ENCODE measurements at regions not wholly inside any gene's neighbourhood (a gene's known extent, or its start where the extent isn't known, plus 50 kb on each side); places are given as distances from the start of the nearest gene placed in this dataset.

DNA sequence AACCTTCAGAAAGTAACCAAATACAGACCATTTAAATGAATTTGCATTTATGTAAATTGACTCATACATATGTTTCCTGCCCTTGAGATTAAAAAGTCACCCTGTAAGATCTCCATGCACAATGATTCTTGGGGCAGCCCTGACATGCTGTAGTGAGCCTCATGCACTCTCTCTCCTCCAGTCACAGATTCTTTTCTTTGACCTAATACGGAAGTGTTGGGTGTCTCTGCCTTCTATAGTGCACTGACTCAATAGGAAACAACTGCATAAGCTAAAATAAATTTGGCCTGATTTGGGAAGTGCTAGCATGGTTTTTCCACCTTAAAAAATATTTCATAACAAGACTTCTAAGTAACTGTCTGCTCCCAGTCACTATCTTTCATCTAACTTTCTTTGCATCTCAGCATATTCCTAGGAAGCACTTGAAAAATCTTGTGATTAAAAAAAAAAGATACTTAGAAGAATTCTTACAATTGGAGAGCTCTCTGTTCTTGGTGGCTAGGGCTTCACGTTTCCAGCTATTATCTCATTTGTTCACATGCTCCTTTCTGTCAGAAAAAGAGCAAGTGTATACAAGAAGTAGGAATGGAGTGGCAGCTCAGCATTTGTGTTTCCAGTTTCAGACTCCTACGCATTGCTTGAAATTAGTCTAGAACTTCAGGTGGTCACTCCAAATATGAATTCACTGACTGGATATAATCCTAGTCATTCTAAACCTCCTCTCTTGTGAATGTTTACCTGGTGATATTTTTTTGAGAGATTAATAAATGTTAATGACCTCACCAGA, 207.9 kb upstream of the COL8A1 start:
- DNase-seq, result no peak

DNA sequence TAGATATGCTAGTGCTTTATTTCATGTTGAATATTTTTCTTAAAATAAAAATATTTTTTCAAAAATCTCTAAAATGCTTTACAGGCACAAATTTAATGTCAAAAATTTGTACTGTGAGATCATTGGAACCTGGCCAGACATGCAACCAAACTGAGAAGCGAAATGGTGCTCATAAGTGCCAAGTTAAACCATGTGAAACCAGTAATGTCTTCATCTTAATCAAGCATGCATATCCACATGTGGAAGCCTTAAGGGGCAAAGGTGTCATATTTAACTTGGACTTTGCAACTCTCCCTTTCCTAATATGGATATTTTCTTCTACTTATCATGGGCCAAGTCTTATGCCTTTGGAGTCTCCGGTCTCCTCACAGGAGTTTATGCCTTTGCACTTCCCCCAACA, 208.9 kb upstream of the COL8A1 start:
- DNase-seq, result no peak

DNA sequence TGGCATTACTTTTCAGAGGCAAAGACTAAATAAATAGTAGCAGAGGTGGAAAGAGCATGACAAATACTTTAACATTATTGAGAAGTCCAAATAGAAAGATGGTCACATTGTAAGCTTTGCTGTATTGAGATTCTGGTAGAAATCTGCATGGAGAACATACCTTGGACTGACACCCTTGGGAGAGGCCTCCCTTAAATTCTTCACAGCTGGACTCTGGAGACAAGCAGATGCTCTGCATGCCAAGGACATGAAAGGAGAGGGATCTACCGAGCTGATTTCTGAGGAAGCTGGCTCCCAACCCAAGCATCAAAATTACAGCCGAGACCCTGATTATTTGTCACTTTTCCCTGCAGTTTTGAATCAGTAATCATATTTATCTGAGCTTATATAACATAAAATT, 212.5 kb upstream of the COL8A1 start:
- no peak for DNase-seq

DNA sequence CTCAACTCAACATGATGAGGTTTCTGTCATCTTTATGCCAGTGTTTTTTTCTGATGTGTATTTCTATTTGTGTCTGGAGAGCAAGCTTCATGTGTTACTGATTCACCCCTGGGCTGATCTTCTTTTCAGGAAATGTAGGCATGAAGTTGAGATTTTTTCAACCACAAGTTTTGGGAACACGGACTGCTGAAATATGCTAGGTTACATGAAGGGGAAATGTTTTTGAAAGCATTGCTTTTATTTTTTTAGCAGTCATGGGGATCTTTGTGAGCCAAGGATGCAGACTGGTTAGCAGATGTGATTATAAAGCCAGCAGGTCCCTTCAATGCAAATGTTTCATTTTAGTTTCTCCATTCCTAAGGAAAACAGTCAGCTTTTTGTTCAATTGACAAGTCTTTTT, 219.3 kb upstream of the COL8A1 start:
- no peak for DNase-seq

DNA sequence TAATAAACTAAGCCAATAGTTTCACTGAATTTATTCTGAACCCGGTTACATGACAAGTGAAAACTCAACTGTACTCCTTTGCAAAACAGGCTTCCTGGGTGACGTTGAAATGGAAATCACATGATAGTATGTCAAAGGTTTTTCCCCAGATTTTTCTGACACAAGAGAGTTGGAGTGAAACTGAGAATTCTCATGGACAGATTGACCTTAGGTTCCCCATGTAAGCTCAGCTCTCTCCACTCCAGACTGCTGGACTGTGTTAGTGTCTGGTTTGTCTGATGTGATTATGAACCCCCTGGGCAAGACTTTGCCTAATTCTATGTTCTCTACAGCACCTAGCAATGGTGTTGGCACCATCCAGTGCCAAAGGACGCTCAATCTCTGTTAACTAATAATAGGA, 219.7 kb upstream of the COL8A1 start:
- no peak for DNase-seq

DNA sequence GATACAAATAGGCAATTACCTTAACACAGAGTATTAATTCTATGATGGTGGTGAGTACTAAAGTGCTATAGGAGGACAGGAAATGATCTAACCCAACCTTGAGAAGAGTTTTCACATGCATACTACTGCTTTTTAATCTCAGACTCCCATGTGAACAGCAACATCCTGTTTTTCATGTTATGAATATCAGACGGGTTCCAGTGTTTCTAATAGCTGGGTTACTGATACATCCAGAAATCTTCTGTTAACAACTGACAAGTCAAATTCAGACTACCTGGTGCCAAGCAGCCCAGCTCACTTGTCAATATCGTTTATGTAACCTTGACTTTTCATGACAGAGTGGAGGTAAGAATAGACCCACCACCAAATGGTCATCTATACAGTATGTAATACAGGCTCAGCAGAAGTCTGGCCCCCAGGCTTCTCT, 220.2 kb upstream of the COL8A1 start:
- no peak for DNase-seq

DNA sequence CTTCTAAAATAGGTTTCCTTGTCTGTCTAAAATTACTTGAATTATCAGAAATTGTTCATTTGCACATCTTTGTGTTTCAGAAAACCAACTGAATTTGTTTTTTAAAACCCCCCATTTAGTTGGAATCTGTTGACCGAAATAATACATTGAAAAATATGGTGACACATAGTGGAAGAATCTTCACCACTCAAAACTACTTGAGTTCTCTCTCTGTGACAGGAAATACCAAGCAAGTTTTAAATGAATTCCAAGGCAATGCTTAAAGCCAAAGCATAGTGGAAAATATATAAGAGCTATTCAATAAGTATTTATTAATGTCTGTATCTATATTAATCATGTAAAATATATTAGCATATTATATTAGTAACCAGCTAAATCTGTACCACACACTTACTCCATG, 224.9 kb upstream of the COL8A1 start:
- no peak for DNase-seq

DNA sequence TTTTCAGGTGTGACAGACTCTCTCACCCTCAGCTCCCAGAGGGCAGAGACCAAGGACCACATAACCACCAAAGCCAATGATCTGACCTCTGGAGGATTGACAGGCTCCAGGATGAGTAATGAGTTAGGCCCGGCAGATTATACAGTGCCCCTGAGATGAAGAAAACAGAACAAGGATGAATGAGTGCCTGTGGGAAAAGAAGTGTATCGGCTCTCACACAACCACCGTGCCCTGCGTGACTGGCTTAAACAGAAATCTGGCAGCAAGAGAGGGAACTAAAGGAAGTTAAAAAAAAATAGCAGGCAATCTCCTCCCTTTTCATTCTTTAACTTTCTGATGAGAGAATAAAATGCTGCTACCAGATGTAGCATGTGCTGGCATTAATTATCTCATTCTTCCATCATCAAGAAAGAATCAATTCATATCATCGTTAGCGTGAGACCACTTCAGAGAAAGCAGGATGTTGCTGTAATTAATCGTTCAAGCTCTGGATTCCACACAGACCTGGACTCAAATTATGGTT, 227.5 kb upstream of the COL8A1 start:
- DNase-seq, result no peak

DNA sequence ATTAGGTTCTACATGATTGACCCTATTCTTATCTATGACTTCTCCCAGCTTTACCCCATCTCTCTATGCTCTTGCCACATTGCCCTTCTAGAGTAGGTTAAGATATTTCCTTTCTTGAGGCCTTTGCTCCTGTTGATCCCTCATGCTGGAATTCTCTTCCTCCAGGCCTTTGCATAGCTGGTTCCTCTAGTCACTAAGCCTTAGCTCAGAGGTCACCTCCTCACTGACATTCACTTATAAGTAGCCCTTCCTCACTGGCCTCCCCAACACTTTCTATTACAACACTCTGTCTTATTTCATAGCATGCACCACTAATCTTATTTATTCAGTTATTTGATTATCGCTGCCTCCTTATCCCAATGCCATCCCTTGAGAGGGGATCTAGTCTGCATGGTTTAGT, 228.4 kb upstream of the COL8A1 start:
- DNase-seq, result no peak

DNA sequence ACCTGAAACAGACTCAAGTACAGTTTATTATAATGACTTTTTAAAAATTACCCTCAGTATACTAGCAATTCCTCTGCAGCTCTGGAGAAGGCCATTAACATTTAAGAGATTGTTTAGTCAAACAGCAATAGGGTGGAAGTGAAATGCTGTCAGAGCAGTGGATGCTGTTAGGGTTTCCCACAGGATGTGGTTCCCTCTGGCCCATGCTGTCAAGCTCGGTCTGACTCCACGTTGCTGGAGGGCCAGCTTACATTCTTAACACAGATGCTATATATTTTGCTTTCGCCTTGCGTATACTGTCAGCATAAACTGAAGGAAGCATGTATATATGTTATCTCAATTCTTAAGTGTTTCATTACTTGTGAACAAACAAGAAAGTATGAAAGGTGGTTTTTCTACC, 231.1 kb upstream of the COL8A1 start:
- DNase-seq, result no peak

DNA sequence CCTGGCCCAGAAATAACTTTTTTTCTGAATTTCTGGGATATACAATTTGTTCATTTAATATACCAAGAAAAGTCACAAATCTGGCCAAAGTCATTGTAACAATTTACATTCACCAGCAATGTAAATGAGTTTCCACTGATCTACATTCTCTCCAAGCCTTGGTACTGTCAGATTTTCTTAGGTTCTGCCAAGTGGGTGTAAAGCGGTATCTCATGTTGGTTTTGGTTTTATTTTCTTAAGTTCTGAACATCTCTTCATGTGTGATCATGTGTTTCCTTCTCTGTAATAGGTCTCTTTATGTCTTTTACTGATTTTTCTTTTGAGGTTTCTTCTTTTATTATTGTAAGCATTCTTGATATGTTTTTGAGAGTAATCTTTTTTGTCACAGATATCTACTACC, 235.6 kb upstream of the COL8A1 start:
- DNase-seq, result no peak

DNA sequence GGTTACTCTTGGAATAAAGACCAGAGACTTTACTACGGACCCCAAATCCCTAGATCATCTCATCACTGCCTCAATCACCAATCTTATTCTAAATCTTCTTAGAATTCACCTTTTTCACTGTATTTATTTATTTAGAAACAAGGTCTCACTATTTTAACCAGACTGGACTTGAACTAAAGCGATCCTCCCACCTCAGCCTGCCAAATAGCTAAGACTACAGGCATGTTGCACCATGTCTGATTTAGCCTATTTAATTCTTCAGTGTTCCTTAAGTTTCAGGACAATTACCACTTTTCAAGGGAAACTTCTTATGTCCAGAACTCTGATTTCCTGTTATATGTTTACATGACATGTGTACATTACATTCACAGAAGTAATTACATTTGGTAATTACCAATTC, 238.0 kb upstream of the COL8A1 start:
- DNase-seq, result no peak

DNA sequence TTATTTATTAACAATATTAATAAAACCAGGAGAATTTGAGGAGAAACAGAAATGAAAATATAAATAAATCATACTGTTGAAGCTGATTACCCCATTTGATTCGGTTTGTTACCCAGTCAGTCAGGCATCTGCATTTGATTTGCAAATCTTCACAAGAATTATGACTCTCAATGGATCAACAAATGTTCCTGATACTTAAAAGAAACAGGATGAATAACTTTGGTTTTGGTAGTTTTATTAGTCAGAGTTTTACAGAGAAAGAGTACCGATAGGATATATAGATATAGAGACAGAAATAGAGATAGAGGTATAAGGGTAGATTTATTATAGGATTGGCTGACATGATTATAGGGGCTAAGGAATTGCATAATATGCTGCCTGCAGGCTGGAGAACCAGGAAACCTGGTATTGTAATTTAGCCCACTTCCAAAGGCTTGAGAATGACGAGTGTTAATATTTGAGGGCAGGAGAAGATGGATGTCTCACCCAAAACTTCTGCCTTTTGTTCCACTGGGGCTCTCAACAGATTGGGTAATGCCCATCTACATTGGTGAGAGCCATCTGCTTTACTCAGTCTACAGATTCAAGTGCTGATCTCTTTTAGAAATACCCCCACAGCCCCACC, 241.6 kb upstream of the COL8A1 start:
- no peak for DNase-seq

DNA sequence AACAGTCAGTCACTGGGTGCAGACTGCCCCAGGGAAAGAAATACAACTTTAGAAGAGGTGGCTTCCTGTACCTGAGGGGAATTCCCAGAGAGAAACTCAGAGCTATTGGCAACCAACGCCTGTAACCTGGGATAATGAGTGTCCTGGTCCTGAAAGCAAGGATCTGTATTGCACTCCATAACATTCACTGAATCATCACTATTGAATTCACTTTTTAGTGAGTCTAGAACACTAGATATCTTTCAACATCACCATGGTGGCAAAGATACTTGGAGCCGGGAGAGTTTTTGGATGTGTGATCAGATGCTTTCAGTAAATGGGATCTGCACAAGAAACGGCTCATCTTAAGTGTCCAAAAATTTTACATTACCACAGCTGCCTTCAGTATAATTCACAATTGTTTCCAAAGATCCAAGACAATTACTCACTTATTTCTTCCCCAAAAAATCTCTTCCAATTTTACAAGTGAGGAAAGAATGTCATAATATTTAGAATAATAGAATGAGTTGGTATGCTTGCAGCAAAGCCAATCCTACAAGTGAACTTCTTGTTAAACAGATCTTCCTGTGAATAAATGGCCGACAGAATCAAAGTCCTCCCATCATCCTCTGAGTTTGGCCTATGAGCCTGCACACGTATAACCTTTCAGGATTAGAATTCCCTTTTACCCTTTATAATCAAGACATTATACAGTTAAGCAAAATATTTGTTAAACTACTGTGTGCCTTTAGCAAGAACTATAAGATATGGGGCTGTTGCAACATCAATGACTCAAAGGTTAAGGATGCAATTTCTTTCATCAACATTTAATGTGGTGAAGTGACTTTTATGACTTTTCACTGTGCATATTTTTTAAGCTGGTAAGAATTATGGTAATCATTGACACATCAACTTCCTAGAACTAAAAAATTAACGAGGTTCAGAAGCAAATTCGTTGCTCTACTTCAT, 243.3 kb upstream of the COL8A1 start:
- no peak for DNase-seq

DNA sequence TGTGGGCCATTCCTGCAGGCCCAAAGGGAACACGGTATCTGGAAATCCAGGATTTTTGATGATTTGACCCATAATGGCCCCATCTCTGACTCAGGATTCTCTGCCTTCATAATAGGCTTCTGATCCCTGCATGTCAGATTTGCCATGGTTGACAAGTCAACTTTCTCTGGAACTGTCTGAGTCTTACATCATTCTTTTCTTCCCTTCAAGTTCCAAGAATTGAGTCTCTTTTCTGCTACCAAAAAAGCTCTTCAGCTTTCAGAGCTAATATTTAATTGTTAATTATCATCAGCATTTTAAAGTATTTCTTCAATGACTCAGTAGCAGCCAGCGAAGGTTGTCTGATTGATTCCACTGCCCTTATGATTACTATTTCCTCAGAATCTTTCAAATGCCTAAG, 244.4 kb upstream of the COL8A1 start:
- DNase-seq, result no peak

DNA sequence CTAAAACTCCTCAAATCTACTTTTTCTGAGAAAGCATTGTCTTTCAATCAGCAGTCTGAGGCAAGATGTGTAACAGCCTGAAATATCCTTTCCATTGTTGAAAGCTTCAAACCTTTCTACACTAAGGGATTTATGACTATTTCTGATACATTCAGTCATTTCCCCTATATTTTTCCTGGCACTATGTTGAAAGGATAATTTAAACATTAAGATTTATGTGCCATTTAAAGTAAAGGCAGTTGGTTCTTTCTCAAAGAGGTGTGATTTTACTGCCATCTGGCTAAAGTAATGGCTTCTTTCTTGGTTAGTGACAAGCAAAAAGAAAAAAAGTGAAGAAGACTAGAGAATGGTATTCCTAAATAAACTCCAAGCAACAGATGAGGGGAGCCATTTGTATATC, 249.6 kb upstream of the COL8A1 start:
- no peak for DNase-seq

DNA sequence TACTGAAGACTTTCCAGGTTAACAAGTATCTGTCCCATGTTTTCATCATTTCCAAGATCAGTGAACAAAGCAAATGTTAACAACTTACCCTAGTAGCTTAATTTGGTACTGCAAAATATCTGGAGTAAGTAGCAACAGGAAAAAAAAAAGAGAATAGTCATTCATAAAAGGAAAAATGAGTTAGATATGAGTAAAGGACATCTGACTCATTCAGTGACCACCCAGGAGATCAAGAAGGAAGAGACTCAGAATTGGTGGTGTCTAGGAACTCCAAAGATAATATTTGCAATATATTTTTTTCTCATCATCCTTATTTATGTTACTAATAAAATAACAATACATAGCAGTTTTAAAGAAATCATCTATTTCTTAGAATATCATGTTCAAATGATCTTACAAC, 253.8 kb upstream of the COL8A1 start:
- DNase-seq, result no peak

DNA sequence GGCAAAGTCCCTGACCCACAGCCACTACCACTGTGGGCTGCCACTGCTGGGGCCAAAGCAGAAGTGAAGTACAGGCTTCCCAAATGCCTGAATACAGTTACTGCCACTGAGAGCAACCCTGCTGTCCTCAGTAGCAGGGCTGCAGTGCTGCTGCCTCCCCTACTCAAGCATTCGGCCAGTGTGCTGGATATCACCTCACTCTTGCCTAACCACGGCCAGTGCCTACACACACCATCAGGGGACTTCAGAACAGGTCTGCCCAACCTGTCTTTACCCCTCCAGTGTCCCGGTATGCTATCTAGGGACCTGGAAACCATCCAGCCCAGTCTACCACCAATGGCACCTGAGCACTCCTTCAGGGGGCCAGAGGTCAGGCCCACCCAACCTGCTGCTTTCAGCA, 261.5 kb upstream of the COL8A1 start:
- no peak for DNase-seq

DNA sequence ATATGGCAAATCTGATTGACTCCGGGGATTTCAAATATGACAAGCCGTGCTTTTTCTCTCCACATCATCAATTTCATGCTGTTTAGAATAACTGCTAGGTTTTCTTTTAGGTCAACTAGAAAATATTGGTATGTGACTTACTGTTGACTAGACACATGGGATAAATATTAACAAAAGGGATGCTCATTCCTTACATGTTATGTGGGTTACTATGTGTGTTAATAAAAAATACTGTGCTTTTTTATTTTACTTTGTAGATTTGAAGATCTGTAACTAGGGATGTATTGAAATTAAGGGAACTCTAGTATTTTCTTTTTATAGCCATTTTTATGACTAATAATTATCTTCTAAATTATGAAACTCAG, 264.6 kb upstream of the COL8A1 start:
- DNase-seq, result no peak

DNA sequence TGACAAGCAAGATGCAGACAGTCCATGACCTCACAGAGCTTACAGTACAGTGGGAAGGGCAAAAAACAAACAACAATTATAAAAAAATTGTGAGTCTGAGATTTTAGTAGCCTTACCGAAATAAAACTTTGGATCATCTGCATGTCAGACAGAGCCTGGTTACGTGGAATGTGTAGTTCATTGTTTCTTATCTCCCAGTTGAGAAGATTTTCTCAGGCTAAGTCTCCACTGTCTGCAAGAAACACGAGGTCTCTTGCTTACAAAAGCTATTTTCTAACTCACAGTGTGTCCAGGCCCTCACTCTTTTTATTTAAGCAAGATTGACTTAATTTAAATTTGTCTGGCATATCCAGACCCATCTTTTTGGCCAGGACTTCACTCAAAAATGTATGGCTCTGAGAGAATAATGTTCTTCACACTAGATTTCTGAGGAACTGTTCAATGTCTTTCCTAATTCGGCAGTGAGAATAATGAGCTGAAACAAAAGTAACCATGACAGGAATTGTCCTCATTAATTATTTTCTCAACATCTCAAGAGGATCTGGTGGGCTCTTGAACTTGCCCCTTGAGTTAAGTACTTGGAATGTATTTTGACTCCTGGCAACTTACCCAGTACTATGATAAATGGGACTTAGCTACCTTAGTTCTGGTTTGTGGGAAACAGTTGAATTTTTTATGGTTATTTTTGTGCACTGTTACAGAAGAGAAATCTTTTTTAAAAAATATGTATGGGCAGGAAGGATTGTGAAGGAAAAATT, 265.1 kb upstream of the COL8A1 start:
- no peak for DNase-seq

DNA sequence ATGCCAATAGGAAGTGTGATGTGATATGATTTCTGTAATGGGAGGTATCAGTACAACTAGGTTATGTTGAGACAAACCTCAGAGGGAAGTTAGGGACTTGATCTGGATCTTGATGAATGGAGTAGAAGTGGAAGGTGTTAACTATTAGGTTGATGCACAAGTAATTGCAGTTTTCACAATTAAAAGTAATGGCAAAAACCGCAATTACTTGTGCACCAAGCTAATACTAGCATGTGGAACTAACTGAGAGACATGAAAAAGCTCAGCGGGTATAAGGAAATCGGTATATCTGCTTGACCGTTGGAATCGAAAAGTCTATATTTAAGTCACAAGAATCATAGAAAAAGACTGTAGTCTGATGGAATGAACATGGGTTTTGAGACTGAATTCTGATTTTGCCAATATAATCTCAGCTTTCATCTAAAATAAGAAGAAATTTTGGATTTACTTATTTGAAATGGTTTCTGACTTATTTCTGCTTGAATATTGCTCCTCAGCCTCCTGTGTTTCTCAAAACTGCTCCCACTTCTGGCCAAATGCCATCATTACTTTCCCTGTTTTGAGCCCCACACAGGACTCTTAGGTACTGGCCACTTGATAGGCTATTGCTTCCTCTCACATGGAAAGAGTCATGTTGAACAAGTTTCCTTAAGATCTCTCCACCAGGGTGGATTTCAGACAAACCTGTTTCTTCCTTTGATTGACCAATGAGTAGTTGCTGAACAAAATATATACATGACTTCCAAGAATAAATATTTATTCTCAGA, 271.5 kb upstream of the COL8A1 start:
- DNase-seq, result no peak

DNA sequence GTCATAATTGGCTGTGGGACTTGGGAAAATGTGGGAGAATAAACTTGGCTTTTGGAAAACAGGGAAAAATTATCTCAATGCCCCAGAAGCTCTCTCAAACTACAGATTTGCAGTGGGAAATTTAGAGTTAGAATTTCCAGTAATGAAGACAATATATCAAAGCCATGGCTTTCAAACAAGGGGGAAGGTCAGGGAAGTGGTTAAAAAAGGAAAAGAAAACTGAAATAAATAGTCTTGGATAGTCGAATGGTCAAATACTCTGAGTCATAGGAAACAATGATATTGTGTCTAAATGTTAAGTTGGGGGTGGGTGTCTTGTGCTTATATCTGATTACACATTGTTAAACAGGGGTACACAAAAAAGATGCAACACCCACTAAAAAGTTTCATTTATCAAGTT, 272.4 kb upstream of the COL8A1 start:
- DNase-seq, result no peak

All from GOT3 (cell line).